ENCODE measurements at regions not wholly inside any gene's neighbourhood (a gene's known extent, or its start where the extent isn't known, plus 50 kb on each side); places are given as distances from the start of the nearest gene placed in this dataset.

DNA sequence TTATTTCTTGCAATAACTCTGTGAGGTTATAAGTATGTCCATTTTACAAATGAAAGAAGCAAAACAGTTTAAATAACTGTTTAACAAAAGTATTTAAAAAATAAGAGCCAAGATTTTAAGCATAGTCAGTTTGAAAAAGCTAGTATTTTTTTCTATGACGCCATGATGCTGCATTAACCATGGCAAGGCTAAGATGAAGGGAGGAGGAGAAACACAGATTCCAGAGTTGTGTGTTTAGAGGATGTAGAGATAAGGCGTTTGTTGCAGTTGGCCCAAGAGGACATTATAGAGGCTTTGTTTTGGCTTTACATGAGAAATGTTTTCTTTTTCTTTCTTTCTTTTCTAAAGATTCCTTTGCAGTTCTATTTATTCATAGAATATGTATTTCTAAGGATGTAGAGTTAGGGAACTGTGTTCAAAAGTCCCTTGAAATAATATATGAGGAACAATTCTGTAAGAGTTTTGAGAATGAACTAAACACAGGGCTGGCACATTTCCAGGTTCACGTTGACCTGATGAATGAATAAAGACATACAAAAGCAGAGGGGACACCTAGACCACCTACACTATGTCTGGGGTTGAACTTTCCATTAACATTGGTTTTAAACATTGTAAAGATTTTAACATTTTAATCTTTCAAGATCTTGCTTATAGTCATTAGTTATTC, 244.2 kb downstream of the KCNS3 start:
- no peak for TF ChIP-seq CTCF (conservative IDR thresholded peaks at IDR 0.05; ENCODE audit: low read depth, low read length)
- no peak for TF ChIP-seq CHD1 (IDR thresholded peaks at IDR 0.05; ENCODE audit: low read depth, low read length)
- TF ChIP-seq CEBPB (IDR thresholded peaks at IDR 0.05; ENCODE audit: low read depth, low read length), result no peak
- no peak for TF ChIP-seq USF2 (IDR thresholded peaks at IDR 0.05; ENCODE audit: low read depth, low read length)
- no peak for TF ChIP-seq POLR2A (IDR thresholded peaks at IDR 0.05; ENCODE audit: low read depth, low read length)
- no peak for TF ChIP-seq RFX5 (IDR thresholded peaks at IDR 0.05; ENCODE audit: low read depth, low read length)
- TF ChIP-seq SMC3 (IDR thresholded peaks at IDR 0.05; ENCODE audit: low read depth, low read length), result no peak
- no peak for TF ChIP-seq NFE2L2 (IDR thresholded peaks at IDR 0.05; ENCODE audit: low read depth, low read length)

Data from IMR-90 (cell line).